Mammary epithelial cell (primary cell): ENCODE measurements at regions not wholly inside any gene's neighbourhood (a gene's known extent, or its start where the extent isn't known, plus 50 kb on each side); places are given as distances from the start of the nearest gene placed in this dataset.

Experiments used
- CTCF ChIP-seq, 2 donors: IDR thresholded peaks in 1 of 2; conservative IDR thresholded peaks in 1 of 2; 2 replicates each; pipeline ENCODE4 v1.5.1; 2011 to 2012; ENCODE audit warnings: inconsistent platforms in 2 of 2, low read length in 2 of 2, mild to moderate bottlenecking in 2 of 2, control low read depth in 1 of 2, low read depth in 1 of 2; ENCODE audit not compliant: insufficient read depth in 1 of 2; ENCODE audit errors: extremely low read depth in 1 of 2
- EZH2 ChIP-seq: IDR thresholded peaks from 2 replicates; pipeline ENCODE4 v1.6.1; 2012; ENCODE audit warnings: low read length, inconsistent platforms, borderline replicate concordance

- TF ChIP-seq CTCF (conservative IDR thresholded peaks at IDR 0.05 in 1 of 2, IDR thresholded peaks at IDR 0.05 in 1 of 2; ENCODE audit: extremely low read depth in 1 of 2, insufficient read depth in 1 of 2, low read depth in 1 of 2, low read length in 2 of 2) (no peak), EZH2 (no peak)
These were observed 354.7 kb upstream of the SMIM21 start for GRCh38 chr18:75782204-75782603.
